Tibial nerve (tissue), 4 donors: ENCODE measurements at regions not wholly inside any gene's neighbourhood (a gene's known extent, or its start where the extent isn't known, plus 50 kb on each side); places are given as distances from the start of the nearest gene placed in this dataset. TPM values are rescaled to one million over a fixed set of nuclear protein-coding genes. Genes with fewer than 3 reads are reported as not detected.

Experiments
- DNase-seq, 2 donors: peaks; one replicate each; pipeline ENCODE4 v3.0.0-alpha.2; 2019; ENCODE audit warnings: low spot score in 2 of 2
- H3K27ac ChIP-seq, 4 donors: fragments of 200-600 bp; sonication (generic) in 3 of 4; one replicate each; pipeline ENCODE4 v1.5.1; 2017 to 2019; ENCODE audit warnings: mild to moderate bottlenecking in 1 of 4
- H3K27me3 ChIP-seq, 2 donors: fragments of 200-600 bp; sonication (generic) in 1 of 2; one replicate each; pipeline versions ENCODE4 v1.5.1 to v1.6.0; 2017 to 2019
- H3K36me3 ChIP-seq, 3 donors: fragments of 200-600 bp; sonication (generic); one replicate each; pipeline ENCODE4 v1.5.1; 2018 to 2019
- H3K4me1 ChIP-seq, 4 donors: fragments of 200-600 bp; sonication (generic) in 3 of 4; one replicate each; pipeline ENCODE4 v1.5.1; 2017 to 2019
- H3K4me3 ChIP-seq, 4 donors: fragments of 200-600 bp; sonication (generic) in 3 of 4; one replicate each; pipeline ENCODE4 v1.5.1; 2017 to 2019; ENCODE audit warnings: mild to moderate bottlenecking in 1 of 4, moderate library complexity in 1 of 4
- H3K9me3 ChIP-seq, 4 donors: fragments of 200-600 bp; sonication (generic) in 3 of 4; one replicate each; pipeline ENCODE4 v1.5.1; 2017 to 2019
- EP300 ChIP-seq, 2 donors: sonication (generic); formaldehyde crosslinking; IDR thresholded peaks; one replicate each; pipeline ENCODE4 v1.6.1; 2017; ENCODE audit warnings: antibody characterized with exemption in 2 of 2, mild to moderate bottlenecking in 1 of 2
- POLR2A ChIP-seq, 2 donors: fragments of 450-650 bp; IDR thresholded peaks; one replicate each; pipeline ENCODE4 v1.6.1; 2017; ENCODE audit warnings: antibody characterized with exemption in 2 of 2, mild to moderate bottlenecking in 2 of 2, moderate library complexity in 2 of 2
- WGBS, 2 donors: methylation state at CpG; one replicate each; pipeline ENCODE4 v1.1.5; 2018; 5-methylcytosine and 5-hydroxymethylcytosine counted together
- small RNA-seq: library from RNA; depleted of rRNA; stranded (forward); fragments of <200 nt; gene quantifications from one replicate; pipeline ENCODE3, GENCODE V24; 2016
- TF ChIP-seq, protein P1 (sequence below), 5 experiments: fragments of 200-600 bp in 3 of 5; fragments of 450-650 bp in 2 of 5; sonication (generic) in 3 of 5; IDR thresholded peaks; one replicate each; pipeline ENCODE4 v1.5.1; 2016 to 2019; ENCODE audit warnings: antibody characterized with exemption in 5 of 5, mild to moderate bottlenecking in 3 of 5, moderate library complexity in 2 of 5

DNA sequence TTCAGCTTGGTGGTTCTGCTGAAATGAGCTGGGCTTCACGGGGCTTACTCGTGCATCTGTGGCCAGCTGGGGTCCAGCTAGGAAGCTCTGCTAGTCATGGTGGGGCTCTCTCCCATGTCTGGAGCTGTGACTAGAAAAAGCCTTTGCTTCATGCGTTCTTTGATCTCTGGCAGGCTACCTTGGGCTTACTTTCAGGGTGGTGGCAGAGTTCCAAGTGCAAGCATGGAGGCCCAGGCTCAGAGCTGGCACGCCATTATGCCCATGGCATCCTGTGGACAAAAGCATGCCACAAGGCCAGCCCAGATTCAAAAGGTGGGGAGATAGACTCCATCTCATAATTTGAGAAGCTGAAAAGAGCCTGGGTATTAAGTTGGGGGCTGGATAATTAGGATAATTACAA lies 55.4 kb upstream of the GBA3 start:
- no peak for TF ChIP-seq EP300 (IDR thresholded peaks at IDR 0.05)
- TF ChIP-seq, protein P1, sequence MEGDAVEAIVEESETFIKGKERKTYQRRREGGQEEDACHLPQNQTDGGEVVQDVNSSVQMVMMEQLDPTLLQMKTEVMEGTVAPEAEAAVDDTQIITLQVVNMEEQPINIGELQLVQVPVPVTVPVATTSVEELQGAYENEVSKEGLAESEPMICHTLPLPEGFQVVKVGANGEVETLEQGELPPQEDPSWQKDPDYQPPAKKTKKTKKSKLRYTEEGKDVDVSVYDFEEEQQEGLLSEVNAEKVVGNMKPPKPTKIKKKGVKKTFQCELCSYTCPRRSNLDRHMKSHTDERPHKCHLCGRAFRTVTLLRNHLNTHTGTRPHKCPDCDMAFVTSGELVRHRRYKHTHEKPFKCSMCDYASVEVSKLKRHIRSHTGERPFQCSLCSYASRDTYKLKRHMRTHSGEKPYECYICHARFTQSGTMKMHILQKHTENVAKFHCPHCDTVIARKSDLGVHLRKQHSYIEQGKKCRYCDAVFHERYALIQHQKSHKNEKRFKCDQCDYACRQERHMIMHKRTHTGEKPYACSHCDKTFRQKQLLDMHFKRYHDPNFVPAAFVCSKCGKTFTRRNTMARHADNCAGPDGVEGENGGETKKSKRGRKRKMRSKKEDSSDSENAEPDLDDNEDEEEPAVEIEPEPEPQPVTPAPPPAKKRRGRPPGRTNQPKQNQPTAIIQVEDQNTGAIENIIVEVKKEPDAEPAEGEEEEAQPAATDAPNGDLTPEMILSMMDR (IDR thresholded peaks at IDR 0.05): no peak
- no peak for TF ChIP-seq POLR2A (IDR thresholded peaks at IDR 0.05)
- DNase-seq: no peak
- no peak overlapping the region for H3K27ac ChIP-seq
- H3K36me3 ChIP-seq: no peaks in the 10 kb centered on the region
- WGBS, 2 donors: 73 to 79% methylated on average over 4 of the region's 4 CpGs
- H3K4me1 ChIP-seq: no peaks in the 10 kb centered on the region
- peaks cover 0 to 13% (median 2%) of the 10 kb centered on the region in 4 donors for H3K9me3 ChIP-seq
- H3K4me3 ChIP-seq: no peak overlapping the region
- no peaks in the 10 kb centered on the region for H3K27me3 ChIP-seq

Small RNAs in the stretch of these regions (small RNA-seq; reads per million reads assigned to genes)
- not detected for gene AC098583.1
